ENCODE measurements at regions not wholly inside any gene's neighbourhood (a gene's known extent, or its start where the extent isn't known, plus 50 kb on each side); places are given as distances from the start of the nearest gene placed in this dataset.

DNA sequence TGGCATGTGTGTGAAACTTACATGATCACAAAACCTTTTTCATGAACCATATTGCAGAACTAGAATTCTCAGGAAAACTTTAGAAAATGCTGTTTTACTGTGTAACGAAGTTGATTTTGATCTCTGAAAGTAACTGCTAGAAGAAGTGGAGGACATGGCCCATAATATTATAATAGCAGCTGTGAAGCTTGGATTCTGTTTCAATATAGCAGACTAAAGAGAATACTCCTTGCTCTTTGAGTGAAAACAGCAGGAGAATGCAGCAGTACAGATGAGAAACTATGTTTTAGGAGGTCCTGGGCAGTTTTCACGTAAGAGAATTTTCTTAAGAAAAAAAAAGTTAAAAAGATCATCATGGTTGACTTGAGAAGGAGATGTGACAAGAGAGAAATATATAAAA, 76.7 kb upstream of the POU2AF2 start:
- TF ChIP-seq CTCF (IDR thresholded peaks at IDR 0.05) (no peak), TCF7L2 (IDR thresholded peaks at IDR 0.05; ENCODE audit: low read depth, low read length) (no peak), SIN3A (IDR thresholded peaks at IDR 0.05; ENCODE audit: borderline replicate concordance, insufficient read depth, low read depth, low read length) (no peak), POLR2AphosphoS5 (IDR thresholded peaks at IDR 0.05; ENCODE audit: low read depth, low read length) (no peak)
